ENCODE measurements at regions not wholly inside any gene's neighbourhood (a gene's known extent, or its start where the extent isn't known, plus 50 kb on each side); places are given as distances from the start of the nearest gene placed in this dataset.

- in situ Hi-C loops (cut with MboI) (no loop called here), intact Hi-C loops (cut with micrococcal nuclease) (no loop called here)
- Histone ChIP-seq H3K79me2 (ENCODE audit: control insufficient read depth, insufficient read depth, low read length) (no peaks in the 10 kb centered on the region), H3K9ac (ENCODE audit: insufficient read depth in 1 of 2, low read depth in 2 of 2, low read length in 2 of 2) (no peak overlapping the region), H3K9me1 (ENCODE audit: control insufficient read depth, insufficient read depth, low read length) (no peaks in the 10 kb centered on the region), H3K27me3 (ENCODE audit: control insufficient read depth in 2 of 2, insufficient read depth in 2 of 2, low read length in 2 of 2) (no peaks in the 10 kb centered on the region), H2AFZ (ENCODE audit: low read depth, low read length) (no peak overlapping the region), H3K27ac (ENCODE audit: extremely low read depth, low read depth, low read length) (no peak overlapping the region), H3K4me2 (ENCODE audit: insufficient read depth, low read length) (no peak overlapping the region), H3K9me3 (replicated peaks; ENCODE audit: control insufficient read depth, insufficient read depth, low read depth, low read length) (no peaks in the 10 kb centered on the region; the same call in 1 of the 2 replicates), H4K20me1 (replicated peaks; ENCODE audit: control insufficient read depth, insufficient read depth, low read length) (no peaks in the 10 kb centered on the region), H3K4me1 (replicated peaks in 1 of 2; ENCODE audit: control insufficient read depth in 2 of 2, insufficient read depth in 2 of 2, low read length in 2 of 2) (no peaks in the 10 kb centered on the region), H3K36me3 (ENCODE audit: control insufficient read depth, insufficient read depth, low read length) (no peaks in the 10 kb centered on the region), H3K4me3 (no peak overlapping the region)
- under 1% methylated on average over 19 of the region's 25 CpGs for WGBS (ENCODE audit: insufficient coverage, low coverage, missing lambda C conversion rate)
- no peak for ATAC-seq
- ChIA-PET CTCF (ENCODE audit: low intra/inter-chr PET ratio) (no interaction called here), POLR2A (interaction anchor here (0.6 kb wide), 1 partner anchor 17 kb away, joined by 3 read pairs; no protein-coding TSS in a partner anchor)
- DNase-seq (ENCODE audit: extremely low read depth in 1 of 4, low spot score in 3 of 4), result no peak
- FAIRE-seq, result no peak
- BruUV-seq (replicated peaks), result no TSS peak
- TF ChIP-seq GATAD2A (IDR thresholded peaks at IDR 0.05) (no peak), ZNF318 (IDR thresholded peaks at IDR 0.05; ENCODE audit: borderline replicate concordance in 1 of 2, low read depth in 1 of 2) (no peak), TRIM25 (IDR thresholded peaks at IDR 0.05; ENCODE audit: borderline replicate concordance) (no peak), RCOR1 (IDR thresholded peaks at IDR 0.05; ENCODE audit: borderline replicate concordance in 1 of 2, low read depth in 2 of 2, low read length in 2 of 2) (no peak), HMG20A (CRISPR knock-in tag; conservative IDR thresholded peaks at IDR 0.05) (no peak), MEIS2 (IDR thresholded peaks at IDR 0.05; ENCODE audit: partially characterized antibody) (no peak), TEAD2 (tag; IDR thresholded peaks at IDR 0.05) (no peak), ASH1L (IDR thresholded peaks at IDR 0.05; ENCODE audit: borderline replicate concordance, low read depth, partially characterized antibody) (no peak), ZNF449 (CRISPR knock-in tag; IDR thresholded peaks at IDR 0.05) (no peak)
Measured at GRCh38 chr14:104291123-104292000, 153.0 kb downstream of the KIF26A start.

Measured in K562 (cell line).